ENCODE measurements at regions not wholly inside any gene's neighbourhood (a gene's known extent, or its start where the extent isn't known, plus 50 kb on each side); places are given as distances from the start of the nearest gene placed in this dataset.

DNA sequence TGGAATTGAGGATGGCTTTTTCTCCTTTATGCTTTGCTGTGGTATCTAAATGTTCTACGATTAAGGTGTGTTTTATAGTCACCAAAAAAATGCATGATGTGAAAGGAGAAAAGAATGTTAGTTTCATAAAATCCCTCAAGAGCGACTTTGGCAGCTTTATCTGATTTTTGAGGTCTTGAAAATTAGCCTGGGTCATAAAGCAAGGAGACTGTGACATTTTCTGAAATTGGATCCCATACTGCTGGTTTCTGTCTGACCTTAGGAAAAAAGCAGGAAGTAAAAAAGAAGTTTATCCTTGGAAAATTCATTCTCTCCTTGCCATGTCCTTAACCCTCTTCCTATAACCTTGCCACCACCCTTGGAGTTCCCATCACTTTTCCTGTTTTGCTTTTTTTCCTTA lies 525.3 kb downstream of the CD83 start:
- ATAC-seq, result no peak
- H2AFZ ChIP-seq, result no peak overlapping the region
- Mint-ChIP-seq H3K36me3 (ENCODE audit: low read depth) (no peaks in the 10 kb centered on the region), H3K4me1 (peaks cover 44% of the 10 kb centered on the region), H3K27me3 (ENCODE audit: insufficient read depth, low read depth, poor library complexity) (peaks cover 17% of the 10 kb centered on the region), H3K4me3 (no peak overlapping the region), H3K27ac (peak overlapping the region; percentile 61; the same call in 1 of the 2 replicates), H3K9me3 (no peaks in the 10 kb centered on the region)
- no peaks in the 10 kb centered on the region for H3K27me3 ChIP-seq (ENCODE audit: insufficient read depth)
- no peak overlapping the region for H3K4me2 ChIP-seq
- no peaks in the 10 kb centered on the region for H3K79me2 ChIP-seq (replicated peaks; ENCODE audit: insufficient read depth)
- no peak for DNase-seq (ENCODE audit: low spot score)
- H3F3A ChIP-seq (replicated peaks; ENCODE audit: low read depth), result peaks cover 10% of the 10 kb centered on the region; the same call in 1 of the 2 replicates
- TF ChIP-seq POLR2AphosphoS5 (IDR thresholded peaks at IDR 0.05; ENCODE audit: low read depth) (no peak), EZH2 (IDR thresholded peaks at IDR 0.05; ENCODE audit: low read depth, unreplicated experiment) (no peak), REST (IDR thresholded peaks at IDR 0.05; ENCODE audit: unreplicated experiment) (no peak), ZNF114 (CRISPR knock-in tag; IDR thresholded peaks at IDR 0.05) (no peak), JUNB (IDR thresholded peaks at IDR 0.05; ENCODE audit: unreplicated experiment) (no peak), ZNF462 (CRISPR knock-in tag; IDR thresholded peaks at IDR 0.05) (no peak), STAT1 (IDR thresholded peaks at IDR 0.05; ENCODE audit: unreplicated experiment) (no peak), NANOG (IDR thresholded peaks at IDR 0.05; ENCODE audit: borderline replicate concordance) (no peak)
- TF ChIP-seq, protein P1, sequence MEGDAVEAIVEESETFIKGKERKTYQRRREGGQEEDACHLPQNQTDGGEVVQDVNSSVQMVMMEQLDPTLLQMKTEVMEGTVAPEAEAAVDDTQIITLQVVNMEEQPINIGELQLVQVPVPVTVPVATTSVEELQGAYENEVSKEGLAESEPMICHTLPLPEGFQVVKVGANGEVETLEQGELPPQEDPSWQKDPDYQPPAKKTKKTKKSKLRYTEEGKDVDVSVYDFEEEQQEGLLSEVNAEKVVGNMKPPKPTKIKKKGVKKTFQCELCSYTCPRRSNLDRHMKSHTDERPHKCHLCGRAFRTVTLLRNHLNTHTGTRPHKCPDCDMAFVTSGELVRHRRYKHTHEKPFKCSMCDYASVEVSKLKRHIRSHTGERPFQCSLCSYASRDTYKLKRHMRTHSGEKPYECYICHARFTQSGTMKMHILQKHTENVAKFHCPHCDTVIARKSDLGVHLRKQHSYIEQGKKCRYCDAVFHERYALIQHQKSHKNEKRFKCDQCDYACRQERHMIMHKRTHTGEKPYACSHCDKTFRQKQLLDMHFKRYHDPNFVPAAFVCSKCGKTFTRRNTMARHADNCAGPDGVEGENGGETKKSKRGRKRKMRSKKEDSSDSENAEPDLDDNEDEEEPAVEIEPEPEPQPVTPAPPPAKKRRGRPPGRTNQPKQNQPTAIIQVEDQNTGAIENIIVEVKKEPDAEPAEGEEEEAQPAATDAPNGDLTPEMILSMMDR (conservative IDR thresholded peaks at IDR 0.05; ENCODE audit: low read depth in 2 of 2), result no peak
- H3K4me1 ChIP-seq (ENCODE audit: insufficient read depth), result peaks cover 48% of the 10 kb centered on the region
- peaks cover under 1% of the 10 kb centered on the region; the same call in 1 of the 2 replicates for H3K9me2 ChIP-seq (ENCODE audit: insufficient read depth)
- H3K27ac ChIP-seq (ENCODE audit: low read depth), result no peak overlapping the region
- H3K36me3 ChIP-seq (ENCODE audit: insufficient read depth), result no peaks in the 10 kb centered on the region
- H4K20me1 ChIP-seq (replicated peaks; ENCODE audit: insufficient read depth), result no peaks in the 10 kb centered on the region
- H3K4me3 ChIP-seq, result no peak overlapping the region
